SKM-1 (cell line): ENCODE measurements at regions not wholly inside any gene's neighbourhood (a gene's known extent, or its start where the extent isn't known, plus 50 kb on each side); places are given as distances from the start of the nearest gene placed in this dataset.

Source experiments
- DNase-seq: peaks from one replicate; lab custom pipeline; 2025; ENCODE audit not compliant: unreplicated experiment; lab: John Stamatoyannopoulos, UW

- no peak for DNase-seq
Measured at GRCh38 chr5:42898760-42899159, 87.1 kb upstream of the SELENOP start.

DNA sequence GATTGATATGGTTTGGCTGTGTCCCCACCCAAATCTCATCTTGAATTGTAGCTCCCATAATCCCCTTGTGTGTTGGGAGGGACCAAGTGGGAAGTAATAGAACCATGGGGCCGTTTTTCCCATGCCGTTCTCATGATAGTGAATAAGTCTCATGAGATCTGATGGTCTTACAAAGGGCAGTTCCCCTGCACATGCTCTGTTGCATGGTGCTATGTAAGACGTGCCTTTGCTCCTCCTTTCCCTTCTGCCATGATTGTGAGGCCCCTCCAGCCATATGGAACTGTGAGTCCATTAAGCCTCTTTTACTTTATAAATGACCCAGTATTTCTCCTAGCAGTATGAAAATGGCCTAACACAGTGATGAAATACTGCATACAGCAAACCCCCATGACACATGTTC lies 84.8 kb upstream of the SELENOP start:
- DNase-seq = no peak

- no peak for DNase-seq
Measured at GRCh38 chr5:42894057-42894456, 82.4 kb upstream of the SELENOP start.

GRCh38 chr5:42889311-42889933 lies 77.7 kb upstream of the SELENOP start:
- DNase-seq = peak; percentile 34

DNA sequence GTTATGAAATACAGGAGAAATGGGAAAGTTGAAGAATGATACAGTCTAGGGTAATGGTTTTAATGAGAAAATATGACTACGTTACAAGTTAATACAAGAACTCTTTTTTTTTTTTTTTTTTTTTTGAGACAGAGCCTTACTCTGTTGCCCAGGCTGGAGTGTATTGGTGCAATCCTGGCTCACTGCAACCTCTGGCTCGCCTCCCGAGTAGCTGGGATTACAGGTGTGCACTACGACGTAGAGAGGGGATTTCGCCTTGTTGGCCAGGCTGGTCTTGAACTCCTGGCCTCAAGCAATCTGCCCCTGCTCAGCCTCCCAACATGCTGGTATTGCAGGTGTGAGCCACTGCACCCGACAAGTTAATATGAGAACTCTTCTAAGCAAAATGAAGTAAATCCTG lies 77.1 kb upstream of the SELENOP start:
- DNase-seq = no peak

DNA sequence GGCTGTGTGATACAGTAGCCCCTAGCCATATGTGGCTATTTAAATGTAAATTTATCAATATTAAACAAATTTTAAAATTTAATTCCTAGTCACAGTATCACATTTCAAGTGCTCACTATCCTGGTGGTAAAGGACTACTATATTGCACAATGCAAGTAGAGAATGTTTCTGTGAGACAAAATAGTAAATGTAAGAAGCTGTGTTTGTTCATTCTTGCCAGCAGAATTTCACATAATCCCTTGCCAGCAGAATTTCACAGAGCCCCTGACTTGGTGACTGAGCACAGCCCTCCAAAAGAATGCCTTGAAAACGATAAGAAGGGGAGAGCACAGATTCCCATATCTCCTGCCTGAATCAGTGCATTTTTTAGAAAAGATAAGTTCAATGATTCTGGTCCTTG lies 75.9 kb upstream of the SELENOP start:
- no peak for DNase-seq

DNA sequence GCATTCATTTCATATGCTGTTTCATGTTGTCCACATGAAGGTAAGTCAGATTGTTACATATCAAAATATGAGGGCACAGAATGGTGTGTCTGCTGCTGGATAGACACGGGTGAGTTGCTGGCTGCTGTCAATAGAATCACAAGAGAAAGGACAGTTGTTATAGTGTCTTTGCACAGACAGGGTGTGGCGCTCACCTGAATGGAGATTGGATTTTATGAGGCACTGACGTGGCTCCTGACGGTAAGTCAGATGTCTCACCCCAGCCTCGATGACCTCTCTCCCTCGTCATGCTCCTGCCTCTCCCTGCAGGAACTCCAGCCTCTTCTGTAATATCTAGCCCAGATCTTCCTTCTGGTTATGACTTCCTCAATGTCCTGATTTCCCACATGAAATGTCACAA lies 75.4 kb upstream of the SELENOP start:
- no peak for DNase-seq

DNA sequence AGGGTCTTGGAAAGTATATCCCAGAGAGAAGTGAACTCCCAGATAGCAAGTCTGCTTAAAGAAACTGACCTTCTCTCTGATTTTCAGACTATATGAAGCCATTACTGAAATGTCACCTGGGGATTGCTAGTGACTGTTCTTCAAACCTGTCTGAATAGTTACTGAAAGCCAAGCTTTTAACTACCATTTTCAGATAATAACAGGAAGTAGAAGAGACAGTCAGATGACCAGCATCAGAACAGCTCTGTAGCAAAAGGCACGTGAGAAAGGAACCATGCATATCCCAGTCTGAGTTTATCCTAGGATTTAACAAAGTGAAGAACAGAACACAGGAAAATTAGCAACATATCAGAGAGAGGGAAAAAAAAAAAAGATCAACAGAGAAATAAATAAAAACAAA lies 74.9 kb upstream of the SELENOP start:
- no peak for DNase-seq

DNA sequence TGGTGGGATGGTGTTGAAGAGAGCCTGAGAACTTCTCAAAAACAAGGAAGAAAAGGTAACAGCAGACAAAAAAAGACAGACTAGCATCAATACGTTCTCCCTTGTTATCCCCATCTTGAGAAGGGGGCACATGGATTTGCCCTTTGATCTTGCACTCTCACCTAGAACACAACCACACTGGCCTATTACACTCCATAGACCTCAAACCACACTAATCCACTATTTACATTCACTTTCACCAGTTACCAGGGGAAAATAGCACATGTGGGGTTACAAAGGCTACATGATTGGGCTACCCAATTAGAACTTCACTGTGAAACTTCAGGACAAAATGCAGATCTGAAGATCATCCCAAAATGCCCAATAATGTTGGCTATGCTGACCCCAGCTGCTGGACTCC lies 72.6 kb upstream of the SELENOP start:
- no peak for DNase-seq

DNA sequence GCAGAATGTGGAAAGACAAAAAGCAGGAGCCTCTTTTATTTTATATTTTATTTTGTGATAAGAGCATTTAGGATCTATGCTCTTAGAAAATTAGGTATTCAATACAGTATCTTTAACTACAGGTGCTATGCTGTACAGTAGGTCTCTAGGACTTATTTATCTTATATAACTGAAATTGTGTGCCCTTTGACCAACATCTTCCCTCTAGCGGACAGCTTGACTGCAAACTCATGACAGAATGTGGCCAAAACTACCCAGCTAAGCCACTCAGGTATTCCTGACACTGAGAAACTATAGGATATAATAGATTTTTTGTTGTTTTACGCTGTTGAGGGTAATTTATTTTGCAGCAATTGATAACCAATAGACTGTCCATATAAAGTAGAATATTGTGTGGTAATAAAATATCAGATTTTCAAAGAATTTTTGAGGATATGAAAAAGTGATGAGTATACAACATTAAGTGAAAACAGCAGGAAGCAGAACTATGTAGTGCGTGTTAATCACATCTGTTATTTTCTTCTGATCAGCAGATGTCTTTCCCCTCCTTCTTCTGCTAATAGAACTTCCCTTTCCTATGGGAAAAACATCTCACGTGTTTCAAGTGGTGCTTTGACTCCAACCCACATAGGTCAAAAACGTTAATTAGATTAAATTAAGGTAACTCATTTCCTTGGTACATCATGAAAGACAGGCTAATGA lies 69.9 kb upstream of the SELENOP start:
- no peak for DNase-seq

DNA sequence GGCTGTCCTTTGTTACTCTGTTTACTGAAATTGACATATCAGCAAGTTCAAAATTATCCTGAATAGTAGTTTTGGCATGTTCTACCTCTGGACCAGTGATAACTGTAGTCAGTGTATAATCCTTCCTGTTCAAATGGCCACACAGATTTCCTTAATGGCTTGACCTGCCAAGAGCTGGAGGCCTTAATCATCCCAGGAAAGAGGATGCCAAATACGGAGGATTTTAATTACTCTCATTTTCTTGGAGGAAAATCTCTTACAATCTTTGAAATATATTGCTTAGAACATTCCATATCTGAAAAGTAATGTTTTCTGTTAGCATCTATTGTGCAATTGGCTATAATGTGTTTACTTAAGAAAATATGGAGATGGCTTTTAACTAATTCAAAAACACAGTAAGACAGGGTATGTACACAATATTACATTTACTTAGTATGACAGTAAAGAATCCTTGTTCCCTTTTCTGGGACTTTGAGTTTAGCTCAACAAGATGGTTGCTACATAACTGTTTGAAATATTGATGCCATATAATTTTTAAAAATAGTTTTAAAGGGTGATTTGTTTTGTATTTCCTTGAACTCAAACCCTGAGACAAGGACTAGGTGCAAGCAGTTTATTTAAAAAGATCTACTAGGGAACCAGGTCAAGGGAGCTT lies 68.9 kb upstream of the SELENOP start:
- no peak for DNase-seq

GRCh38 chr5:42879291-42879690 lies 67.6 kb upstream of the SELENOP start:
- no peak for DNase-seq

GRCh38 chr5:42878550-42878949 lies 66.9 kb upstream of the SELENOP start:
- DNase-seq = no peak

DNA sequence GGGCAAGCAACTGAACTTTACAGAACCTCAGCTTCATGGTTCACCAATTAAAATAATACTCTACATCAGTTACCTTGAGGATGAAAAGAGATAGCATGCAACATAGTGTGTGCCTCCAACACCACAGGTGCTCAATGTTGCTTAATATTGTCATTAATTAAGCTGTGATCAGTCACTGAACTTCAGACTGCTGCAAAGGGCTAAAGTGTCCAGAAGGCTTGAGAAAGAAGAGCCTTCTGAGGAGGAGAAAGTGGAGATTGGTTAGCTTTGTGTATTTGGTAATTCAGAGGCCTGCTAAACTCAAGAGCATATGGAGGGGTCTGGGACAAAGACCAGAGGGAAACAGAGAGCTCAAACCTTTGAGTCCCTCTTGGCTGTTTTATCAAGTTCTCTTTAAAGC lies 66.3 kb upstream of the SELENOP start:
- DNase-seq = no peak

DNA sequence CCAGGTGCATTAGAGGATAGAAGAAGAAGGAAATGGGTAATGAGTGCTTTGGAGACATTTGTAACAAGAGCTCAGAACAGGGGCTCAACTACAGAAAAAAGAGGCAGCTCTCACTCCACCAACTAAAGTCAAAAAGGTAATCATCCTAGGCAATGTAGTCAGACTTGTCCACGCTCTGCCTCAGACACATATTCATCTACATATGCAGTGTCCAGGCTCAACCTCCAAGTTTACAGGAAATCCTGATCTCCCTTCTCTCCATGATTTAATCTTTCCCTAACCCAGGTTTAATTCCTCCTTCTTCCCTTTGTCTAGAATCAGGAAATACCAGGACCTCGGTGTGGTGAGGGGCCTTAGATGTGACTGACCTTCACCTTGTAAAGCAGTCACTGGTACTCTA lies 65.7 kb upstream of the SELENOP start:
- DNase-seq = no peak

DNA sequence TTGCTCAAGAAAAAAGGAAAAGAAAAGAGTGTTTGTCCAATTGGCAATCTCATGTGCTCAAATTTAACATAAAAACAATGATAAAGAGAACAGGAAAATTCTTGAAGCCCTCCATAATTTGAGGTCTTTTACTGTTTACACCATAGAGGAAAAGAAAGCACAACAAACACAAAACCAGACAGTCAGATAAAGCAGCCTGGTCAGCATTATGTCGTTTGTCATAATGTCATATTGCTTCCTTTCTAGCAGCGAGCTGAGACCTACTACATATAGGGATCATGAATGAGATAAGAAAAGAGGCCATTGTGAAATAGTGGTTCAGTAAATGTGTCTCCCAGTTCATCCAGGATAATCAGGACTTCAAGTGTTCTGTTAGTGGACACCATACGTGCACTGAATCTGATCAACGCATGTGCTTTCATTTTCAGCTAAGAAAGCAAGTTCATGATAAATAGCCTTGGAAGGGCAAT lies 64.7 kb upstream of the SELENOP start:
- DNase-seq = no peak

- peak; percentile 35 for DNase-seq
Measured at GRCh38 chr5:42875785-42876374, 64.2 kb upstream of the SELENOP start.

GRCh38 chr5:42875211-42875610 lies 63.5 kb upstream of the SELENOP start:
- no peak for DNase-seq

DNA sequence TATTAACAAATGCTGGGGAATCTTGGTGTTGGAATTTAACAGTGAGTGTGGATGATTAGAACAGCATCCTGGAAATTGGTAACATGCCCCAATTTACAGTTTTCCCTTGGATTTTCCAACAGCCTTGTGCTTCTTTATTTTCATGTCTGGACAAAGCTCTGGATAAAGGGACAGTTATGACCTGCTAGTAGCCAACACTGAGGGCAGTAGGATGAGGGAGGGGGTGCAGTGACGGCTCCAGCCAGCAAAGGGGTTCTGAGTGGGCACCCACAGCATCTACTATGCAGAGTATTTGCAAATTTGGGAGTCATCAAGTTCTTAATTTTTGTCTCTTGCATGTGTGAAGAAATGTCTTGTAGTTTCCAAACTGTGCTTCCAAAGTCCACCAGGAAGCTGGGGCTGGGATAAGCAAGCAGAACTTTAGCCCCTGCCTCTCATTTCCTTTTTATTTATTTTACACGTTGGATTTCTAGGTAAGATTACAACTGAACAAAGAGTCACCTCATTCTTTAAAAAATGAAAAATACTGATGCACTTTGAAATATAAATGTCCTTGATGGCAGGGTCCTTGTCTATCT lies 63.0 kb upstream of the SELENOP start:
- DNase-seq = no peak

DNA sequence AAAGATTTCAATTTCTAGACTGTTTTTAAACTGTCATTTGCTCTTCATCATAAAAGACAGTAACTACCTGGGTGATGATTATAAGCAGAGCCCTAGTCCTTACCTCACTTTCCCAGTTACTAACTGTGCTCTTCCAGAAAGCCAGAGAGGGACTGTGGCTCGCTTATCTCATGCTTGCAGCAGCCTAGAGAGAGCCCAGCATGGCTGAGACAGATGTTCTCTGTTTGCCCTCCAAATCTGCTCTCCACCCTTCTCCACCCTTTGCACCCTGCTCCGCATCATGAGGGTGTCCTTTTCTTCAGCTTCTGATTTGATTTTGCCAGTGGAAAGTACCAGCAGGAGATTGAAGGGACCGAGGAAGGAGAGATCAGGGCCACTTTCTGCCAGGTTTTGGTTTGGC lies 61.2 kb upstream of the SELENOP start:
- no peak for DNase-seq

DNA sequence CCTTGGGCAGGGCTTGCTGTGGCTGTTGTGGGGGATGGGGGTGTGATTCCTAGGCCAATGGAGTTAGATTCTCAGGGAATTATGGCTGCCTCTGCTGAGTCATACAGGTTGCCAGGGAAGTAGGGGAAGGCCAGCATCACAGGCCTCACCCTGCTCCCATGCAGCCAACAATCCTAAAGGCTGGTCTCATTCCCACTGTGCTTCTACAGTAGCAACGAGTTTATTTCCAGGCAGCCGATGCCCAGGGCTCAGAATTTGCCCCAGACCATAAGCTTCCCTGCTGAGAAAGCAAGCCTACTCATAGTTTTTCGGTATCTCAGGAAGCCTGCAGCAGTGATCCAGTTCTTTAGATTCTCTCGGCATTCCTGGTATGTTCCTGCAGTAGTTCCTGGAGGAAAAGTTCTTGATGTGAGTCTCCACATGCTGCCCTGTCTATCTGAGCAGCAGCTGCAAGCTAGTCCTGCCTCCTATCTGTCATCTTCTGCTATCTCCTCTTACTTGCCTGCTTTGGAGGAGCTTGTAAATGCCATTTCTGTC lies 59.3 kb upstream of the SELENOP start:
- no peak for DNase-seq
